ENCODE measurements at regions not wholly inside any gene's neighbourhood (a gene's known extent, or its start where the extent isn't known, plus 50 kb on each side); places are given as distances from the start of the nearest gene placed in this dataset.
A peak's percentile ranks its signal among the peaks of the same experiment; 100 is the strongest.

DNA sequence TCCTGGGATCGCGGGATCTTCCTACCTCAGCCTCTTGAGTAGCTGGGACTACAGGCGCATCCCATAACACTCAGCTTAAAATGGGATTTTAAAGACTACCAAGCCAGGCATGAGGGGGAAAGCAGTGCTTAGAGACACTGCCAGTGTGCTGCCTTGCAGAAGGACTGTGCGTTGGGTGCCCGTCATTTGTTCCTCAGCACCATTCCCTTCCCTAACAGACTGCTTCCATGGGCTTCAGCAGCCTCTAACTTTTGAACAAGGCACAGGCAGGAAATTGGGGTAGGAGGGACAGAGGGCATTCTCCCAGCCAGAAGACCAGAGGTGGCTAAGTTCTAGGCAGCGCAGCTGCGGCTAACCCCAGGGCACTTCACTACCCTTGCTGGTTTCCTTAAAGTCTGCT, 73.9 kb upstream of the USP24 start:
- Histone ChIP-seq H3K9me3 (peaks cover 7% of the 10 kb centered on the region; the same call in 2 of the 3 replicates), H3K4me2 (no peak overlapping the region), H3K27ac (peak overlapping the region; percentile 28 to 90; a peak in 3 of 6 replicates), H3K4me1 (peaks cover 16% of the 10 kb centered on the region), H3K4me3 (no peak overlapping the region)
- ATAC-seq (no peak), DNase-seq (ENCODE audit: low read depth in 1 of 2, low spot score in 1 of 2) (no peak), FAIRE-seq (no peak)
- WGBS (ENCODE audit: missing lambda C conversion rate): 98% methylated on average over 6 of the region's 7 CpGs
- ChIA-PET POLR2A (no interaction called here), CTCF (interaction anchor here (0.5 to 1.8 kb wide), 6 partner anchors 11 to 1548 kb away, joined by 3 to 13 read pairs (median 6); partner anchors contain the start of gene PLPP3)
- TF ChIP-seq TP53 (CRISPR knock-in tag; IDR thresholded peaks at IDR 0.05) (no peak), TFCP2L1 (CRISPR knock-in tag; IDR thresholded peaks at IDR 0.05) (no peak), FOXS1 (CRISPR knock-in tag; IDR thresholded peaks at IDR 0.05) (no peak), POLR2AphosphoS2 (conservative IDR thresholded peaks at IDR 0.05; ENCODE audit: low read length) (no peak), POLR2A (IDR thresholded peaks at IDR 0.05; ENCODE audit: low read length) (no peak), ZC3H11A (IDR thresholded peaks at IDR 0.05) (no peak), CHD2 (IDR thresholded peaks at IDR 0.05; ENCODE audit: low read length, partially characterized antibody) (no peak), ZNF302 (CRISPR knock-in tag; IDR thresholded peaks at IDR 0.05) (no peak), EHMT2 (IDR thresholded peaks at IDR 0.05; ENCODE audit: low read depth) (no peak), RAD21 (conservative IDR thresholded peaks at IDR 0.05 in 1 of 2, IDR thresholded peaks at IDR 0.05 in 1 of 2) (no peak), RCOR1 (IDR thresholded peaks at IDR 0.05; ENCODE audit: low read depth, low read length) (no peak), MAFK (IDR thresholded peaks at IDR 0.05; ENCODE audit: partially characterized antibody) (no peak), KDM1A (IDR thresholded peaks at IDR 0.05; ENCODE audit: low read depth) (no peak), MYC (IDR thresholded peaks at IDR 0.05; ENCODE audit: borderline replicate concordance, low read length) (no peak)
- TF ChIP-seq, protein P1, sequence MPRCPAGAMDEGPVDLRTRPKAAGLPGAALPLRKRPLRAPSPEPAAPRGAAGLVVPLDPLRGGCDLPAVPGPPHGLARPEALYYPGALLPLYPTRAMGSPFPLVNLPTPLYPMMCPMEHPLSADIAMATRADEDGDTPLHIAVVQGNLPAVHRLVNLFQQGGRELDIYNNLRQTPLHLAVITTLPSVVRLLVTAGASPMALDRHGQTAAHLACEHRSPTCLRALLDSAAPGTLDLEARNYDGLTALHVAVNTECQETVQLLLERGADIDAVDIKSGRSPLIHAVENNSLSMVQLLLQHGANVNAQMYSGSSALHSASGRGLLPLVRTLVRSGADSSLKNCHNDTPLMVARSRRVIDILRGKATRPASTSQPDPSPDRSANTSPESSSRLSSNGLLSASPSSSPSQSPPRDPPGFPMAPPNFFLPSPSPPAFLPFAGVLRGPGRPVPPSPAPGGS (IDR thresholded peaks at IDR 0.05): no peak
- TF ChIP-seq, protein P2, sequence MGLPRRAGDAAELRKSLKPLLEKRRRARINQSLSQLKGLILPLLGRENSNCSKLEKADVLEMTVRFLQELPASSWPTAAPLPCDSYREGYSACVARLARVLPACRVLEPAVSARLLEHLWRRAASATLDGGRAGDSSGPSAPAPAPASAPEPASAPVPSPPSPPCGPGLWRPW (IDR thresholded peaks at IDR 0.05): no peak
- TF ChIP-seq, protein P3, sequence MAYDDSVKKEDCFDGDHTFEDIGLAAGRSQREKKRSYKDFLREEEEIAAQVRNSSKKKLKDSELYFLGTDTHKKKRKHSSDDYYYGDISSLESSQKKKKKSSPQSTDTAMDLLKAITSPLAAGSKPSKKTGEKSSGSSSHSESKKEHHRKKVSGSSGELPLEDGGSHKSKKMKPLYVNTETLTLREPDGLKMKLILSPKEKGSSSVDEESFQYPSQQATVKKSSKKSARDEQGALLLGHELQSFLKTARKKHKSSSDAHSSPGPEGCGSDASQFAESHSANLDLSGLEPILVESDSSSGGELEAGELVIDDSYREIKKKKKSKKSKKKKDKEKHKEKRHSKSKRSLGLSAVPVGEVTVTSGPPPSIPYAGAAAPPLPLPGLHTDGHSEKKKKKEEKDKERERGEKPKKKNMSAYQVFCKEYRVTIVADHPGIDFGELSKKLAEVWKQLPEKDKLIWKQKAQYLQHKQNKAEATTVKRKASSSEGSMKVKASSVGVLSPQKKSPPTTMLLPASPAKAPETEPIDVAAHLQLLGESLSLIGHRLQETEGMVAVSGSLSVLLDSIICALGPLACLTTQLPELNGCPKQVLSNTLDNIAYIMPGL (CRISPR knock-in tag; IDR thresholded peaks at IDR 0.05; ENCODE audit: borderline replicate concordance): no peak
- TF ChIP-seq, protein P4, sequence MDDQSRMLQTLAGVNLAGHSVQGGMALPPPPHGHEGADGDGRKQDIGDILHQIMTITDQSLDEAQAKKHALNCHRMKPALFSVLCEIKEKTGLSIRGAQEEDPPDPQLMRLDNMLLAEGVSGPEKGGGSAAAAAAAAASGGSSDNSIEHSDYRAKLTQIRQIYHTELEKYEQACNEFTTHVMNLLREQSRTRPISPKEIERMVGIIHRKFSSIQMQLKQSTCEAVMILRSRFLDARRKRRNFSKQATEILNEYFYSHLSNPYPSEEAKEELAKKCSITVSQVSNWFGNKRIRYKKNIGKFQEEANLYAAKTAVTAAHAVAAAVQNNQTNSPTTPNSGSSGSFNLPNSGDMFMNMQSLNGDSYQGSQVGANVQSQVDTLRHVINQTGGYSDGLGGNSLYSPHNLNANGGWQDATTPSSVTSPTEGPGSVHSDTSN (IDR thresholded peaks at IDR 0.05): no peak

DNA sequence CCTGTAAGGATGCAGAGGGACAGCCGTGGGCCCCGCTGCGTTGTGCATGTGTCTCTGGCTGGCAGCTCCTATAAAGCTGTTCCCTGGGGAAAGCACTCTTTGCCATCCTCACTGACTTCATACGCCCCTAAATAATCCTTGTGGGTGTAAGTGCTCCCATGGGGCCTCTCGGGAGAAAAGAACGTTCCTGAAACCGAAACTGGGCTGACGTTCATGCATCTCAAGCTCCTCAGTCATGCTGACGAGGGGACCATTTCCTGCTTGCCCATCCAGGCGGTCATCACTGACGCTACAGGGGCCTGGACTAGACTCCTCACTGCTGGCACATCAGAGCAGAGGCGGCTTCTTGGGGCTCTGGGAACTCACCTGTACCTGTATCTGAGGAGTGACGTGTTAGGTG, 73.1 kb upstream of the USP24 start:
- Histone ChIP-seq H3K4me3 (no peak overlapping the region), H3K4me2 (no peak overlapping the region), H3K27ac (peak overlapping the region; percentile 28 to 90; a peak in 3 of 6 replicates), H3K4me1 (peaks cover 16% of the 10 kb centered on the region), H3K9me3 (peaks cover 7% of the 10 kb centered on the region; the same call in 2 of the 3 replicates)
- ChIA-PET CTCF (interaction anchor here (1.4 to 1.8 kb wide), 5 partner anchors 11 to 1533 kb away, joined by 3 to 13 read pairs (median 7); partner anchors contain the start of gene PLPP3), POLR2A (no interaction called here)
- FAIRE-seq (no peak), ATAC-seq (no peak), DNase-seq (ENCODE audit: low read depth in 1 of 2, low spot score in 1 of 2) (no peak)
- WGBS (ENCODE audit: missing lambda C conversion rate): 89% methylated on average over 7 of the region's 13 CpGs
- TF ChIP-seq EP300 (IDR thresholded peaks at IDR 0.05): no peak
- no peak for TF ChIP-seq CEBPB (IDR thresholded peaks at IDR 0.05)
- TF ChIP-seq HDAC2 (IDR thresholded peaks at IDR 0.05): no peak
- no peak for TF ChIP-seq RAD21 (conservative IDR thresholded peaks at IDR 0.05 in 1 of 2, IDR thresholded peaks at IDR 0.05 in 1 of 2)
- no peak for TF ChIP-seq HOXB13 (CRISPR knock-in tag; IDR thresholded peaks at IDR 0.05; ENCODE audit: low read depth)
- TF ChIP-seq MAZ (IDR thresholded peaks at IDR 0.05; ENCODE audit: borderline replicate concordance, low read depth, low read length): no peak
- no peak for TF ChIP-seq CHD2 (IDR thresholded peaks at IDR 0.05; ENCODE audit: low read length, partially characterized antibody)
- TF ChIP-seq, protein P5, sequence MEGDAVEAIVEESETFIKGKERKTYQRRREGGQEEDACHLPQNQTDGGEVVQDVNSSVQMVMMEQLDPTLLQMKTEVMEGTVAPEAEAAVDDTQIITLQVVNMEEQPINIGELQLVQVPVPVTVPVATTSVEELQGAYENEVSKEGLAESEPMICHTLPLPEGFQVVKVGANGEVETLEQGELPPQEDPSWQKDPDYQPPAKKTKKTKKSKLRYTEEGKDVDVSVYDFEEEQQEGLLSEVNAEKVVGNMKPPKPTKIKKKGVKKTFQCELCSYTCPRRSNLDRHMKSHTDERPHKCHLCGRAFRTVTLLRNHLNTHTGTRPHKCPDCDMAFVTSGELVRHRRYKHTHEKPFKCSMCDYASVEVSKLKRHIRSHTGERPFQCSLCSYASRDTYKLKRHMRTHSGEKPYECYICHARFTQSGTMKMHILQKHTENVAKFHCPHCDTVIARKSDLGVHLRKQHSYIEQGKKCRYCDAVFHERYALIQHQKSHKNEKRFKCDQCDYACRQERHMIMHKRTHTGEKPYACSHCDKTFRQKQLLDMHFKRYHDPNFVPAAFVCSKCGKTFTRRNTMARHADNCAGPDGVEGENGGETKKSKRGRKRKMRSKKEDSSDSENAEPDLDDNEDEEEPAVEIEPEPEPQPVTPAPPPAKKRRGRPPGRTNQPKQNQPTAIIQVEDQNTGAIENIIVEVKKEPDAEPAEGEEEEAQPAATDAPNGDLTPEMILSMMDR (IDR thresholded peaks at IDR 0.05): no peak
- no peak for TF ChIP-seq FOSL2 (IDR thresholded peaks at IDR 0.05)
- TF ChIP-seq FOSL2 (CRISPR knock-in tag; IDR thresholded peaks at IDR 0.05): no peak
- TF ChIP-seq EHMT2 (IDR thresholded peaks at IDR 0.05; ENCODE audit: low read depth): no peak
- no peak for TF ChIP-seq ZNF302 (CRISPR knock-in tag; IDR thresholded peaks at IDR 0.05)
- no peak for TF ChIP-seq ZC3H11A (IDR thresholded peaks at IDR 0.05)
